HG03457 (cell line): ENCODE measurements at regions not wholly inside any gene's neighbourhood (a gene's known extent, or its start where the extent isn't known, plus 50 kb on each side); places are given as distances from the start of the nearest gene placed in this dataset.
"Not testable (repeated sequence)": the region's sequence is repeated elsewhere in the genome, so short reads cannot be mapped to it uniquely, and the experiment has no call there.

Experiments
- ATAC-seq: cut with Tn5 transposase; IDR thresholded peaks from one replicate; pipeline ENCODE4 v1.9.1; 2021; ENCODE audit warnings: moderate number of reproducible peaks; ENCODE audit not compliant: unreplicated experiment

DNA sequence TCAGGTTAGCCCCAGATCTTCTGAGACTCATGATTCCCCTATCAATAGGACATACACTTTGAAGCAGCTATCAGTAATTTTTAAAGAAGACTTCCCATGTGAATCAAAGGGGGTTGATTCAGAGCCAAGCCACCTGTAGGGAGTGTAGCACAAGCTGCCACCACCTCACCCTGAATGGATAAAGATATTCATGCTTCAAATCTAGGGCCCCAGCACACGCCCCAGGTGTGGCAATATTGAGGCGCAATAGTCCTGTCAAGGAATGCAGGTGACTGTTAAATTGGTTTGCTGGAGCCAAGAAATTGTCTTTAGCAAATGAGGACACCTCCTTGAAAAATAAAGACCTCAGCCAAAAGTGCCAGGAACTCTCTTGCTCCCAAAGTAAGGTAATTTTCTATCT is 404.4 kb downstream of the MAFB start:
- ATAC-seq = no peak

DNA sequence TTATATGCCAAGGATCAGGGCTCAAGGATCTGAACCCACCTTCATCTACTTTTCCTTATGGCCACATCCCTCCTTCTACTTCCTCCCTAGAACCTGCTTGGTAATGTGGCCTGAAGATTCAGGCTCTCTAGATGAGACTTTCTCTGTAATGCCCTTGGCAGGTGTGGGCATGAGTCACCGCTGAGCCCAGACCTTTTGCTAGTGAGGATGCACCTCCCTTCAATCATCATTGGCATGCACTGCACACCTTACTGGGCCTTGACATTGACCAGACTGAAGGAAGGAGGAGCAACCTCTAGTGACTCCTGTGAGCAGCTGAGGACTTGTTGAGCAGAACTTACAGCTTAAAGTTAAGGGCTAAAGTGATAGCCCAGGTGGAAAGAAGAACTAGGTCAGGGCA is 405.3 kb downstream of the MAFB start:
- ATAC-seq = no peak

DNA sequence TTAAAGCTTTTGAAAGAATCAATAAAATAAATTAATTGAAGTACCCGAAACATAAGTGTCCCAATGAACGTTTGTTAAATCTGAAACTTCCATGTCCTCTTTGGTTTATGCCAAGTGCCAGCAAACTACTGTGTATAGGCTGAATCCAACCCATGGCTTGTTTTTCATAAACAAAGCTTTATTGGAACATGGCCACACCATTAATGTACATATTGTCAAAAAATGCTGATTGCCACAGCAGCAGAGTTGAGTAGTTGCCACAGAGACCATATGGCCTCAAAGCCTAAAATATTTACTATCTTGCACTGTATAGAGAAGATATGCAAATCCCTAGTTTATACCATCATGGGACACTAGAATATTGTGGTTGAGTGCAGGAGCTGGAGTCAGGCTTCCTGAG is 406.1 kb downstream of the MAFB start:
- no peak for ATAC-seq

DNA sequence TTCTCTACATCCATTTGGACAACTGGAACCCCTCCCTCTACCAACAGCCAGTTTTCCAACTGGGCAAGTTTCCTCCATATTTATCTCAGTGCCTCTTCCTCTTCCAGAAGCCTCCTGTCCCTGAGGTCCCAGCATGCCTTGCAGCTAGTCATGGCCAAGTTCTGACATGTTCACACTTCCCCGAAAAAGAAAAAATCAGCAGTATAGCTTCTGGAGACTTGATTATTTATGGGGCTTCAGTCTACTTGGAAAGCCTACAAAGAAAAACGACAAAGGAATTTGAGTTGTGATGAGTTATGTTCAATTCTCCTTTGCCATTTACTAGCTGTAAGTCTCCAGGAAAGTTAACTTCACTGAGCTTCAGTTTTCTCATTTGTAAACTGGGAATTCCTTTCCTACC is 406.5 kb downstream of the MAFB start:
- ATAC-seq = no peak

DNA sequence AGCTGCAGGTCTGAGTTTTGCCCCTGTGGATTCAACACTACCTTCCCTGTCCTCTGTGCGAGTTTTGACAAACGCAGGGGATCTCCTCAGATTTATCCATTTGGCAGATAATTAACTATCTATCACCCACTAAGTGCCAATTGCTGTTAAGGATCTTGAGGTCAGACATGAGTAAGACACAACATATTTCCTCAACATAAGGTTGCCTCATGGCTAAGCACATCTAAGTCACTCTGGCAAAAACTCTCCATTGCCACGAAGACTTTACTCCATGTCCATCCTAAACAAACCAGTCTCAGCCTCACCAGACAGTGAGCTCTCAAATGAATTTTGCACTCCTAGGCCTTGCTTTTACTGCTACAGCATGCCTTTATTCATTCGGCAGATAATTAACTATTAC is 408.4 kb downstream of the MAFB start:
- ATAC-seq = no peak

DNA sequence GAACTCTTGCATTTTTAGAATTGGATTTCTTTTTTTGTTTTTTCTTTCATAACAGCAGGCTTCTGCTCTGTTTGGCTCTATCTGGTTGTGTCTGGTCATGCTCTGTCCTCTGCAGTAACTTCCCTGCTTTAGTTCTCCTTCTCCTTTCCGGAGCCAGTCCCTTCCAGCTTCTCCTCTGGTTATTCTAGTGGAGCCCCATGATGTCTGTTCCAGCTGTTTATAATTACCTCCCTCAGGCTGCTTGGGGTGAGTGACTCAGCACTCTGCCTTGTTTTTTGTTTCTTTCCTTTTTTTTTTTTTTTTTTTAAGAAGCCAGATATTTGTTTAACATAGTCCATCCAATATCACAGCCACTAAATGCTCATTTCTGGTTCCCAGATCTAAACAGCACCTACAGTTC is 409.6 kb downstream of the MAFB start:
- ATAC-seq = no peak

DNA sequence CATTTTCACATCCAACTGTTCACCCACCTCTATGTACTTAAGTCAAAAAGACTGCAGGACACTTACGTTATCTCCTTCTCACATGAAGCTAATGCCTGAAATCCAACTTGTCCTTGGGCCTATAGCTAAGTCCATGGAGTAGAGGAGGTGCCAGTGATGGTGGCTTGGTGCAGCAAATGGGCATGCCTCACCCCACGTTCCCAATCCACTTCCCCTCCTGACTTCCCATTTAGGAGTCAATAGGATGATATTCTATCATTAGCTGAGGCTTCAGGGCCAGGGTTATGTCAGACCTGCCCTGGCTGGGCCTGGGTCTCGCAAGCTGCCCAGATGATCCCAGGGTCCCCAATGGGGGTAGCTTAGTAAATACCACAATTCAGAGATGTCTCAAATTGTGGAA is 410.4 kb downstream of the MAFB start:
- ATAC-seq = no peak

DNA sequence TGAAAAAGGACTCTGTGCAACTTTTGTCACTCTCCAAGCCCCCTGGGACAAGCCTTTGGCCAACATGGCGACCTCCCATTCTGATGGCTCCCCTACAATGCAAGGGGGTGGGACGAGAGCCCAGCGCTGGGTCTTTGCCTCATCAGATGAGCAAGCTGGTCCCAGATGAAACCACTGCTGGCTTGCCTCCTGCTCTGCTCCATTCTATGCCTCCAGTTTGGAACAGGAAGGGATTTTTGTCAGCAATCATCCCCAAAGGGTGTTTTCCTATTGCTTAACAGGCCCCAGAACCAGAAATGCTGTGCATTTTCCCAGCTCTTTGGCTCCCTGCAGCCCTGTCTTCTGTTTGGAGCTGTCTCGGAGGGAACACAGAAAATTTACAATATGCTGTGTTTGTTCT is 412.7 kb downstream of the MAFB start:
- ATAC-seq = no peak

DNA sequence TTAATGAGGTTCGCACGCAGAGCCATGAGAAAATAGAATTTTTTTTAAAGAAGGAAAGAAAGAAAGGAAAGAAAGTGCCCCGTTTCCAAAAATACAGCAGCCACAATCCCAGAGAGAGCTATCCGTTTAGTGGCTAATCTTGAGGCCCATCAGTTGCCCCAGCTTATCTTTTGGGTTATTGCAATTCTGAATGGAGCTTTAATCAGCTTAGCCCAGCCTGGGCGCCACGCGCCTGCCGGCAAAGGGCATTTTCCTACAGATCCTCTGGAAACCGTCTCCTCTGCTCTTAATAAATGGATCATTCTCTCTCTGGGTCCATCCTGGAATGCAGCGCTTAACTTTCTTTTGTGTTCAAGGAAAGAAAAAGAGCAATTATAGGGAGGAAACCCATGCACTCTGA is 413.3 kb downstream of the MAFB start:
- no peak for ATAC-seq

DNA sequence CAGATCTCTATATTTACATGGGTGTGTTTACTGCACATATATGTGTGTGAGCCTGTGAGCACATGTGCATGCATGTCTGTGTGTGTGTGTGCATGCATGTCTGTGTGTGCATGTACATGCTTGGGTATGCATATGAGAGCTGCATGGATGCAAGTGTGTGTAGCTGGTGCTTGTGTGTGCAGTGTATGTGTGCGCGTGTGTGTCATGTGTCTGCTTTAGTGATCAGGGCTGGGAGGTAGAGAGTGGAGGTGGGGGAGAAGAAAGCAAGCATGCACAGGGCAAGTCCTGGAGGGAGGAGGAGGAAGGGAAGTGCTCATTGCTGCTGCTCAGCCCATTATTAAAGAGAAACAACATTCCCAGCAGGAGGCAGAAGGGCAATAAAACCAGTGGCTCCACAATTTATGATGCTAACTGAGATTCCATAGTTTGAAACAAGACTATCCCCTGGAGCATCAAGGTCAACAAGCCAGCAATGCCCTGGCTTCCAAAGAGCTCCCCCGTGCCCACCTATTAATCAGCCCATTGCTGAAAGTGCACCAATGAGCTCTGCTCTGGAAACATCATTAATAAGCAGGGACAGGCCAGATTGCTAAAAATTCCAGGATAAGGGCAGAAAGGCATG is 414.0 kb downstream of the MAFB start:
- no peak for ATAC-seq

DNA sequence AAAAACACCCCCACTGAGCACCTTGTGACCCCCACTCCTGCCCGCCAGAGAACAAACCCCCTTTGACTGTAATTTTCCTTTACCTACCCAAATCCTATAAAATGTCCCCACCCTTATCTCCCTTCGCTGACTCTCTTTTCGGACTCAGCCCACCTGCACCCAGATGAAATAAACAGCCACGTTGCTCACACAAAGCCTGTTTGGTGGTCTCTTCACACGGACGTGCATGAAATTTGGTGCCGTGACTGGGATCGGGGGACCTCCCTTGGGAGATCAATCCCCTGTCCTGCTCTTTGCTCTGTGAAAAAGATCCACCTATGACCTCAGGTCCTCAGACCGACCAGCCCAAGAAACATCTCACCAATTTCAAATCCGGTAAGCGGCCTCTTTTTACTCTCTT is 419.8 kb downstream of the MAFB start:
- ATAC-seq = not testable (repeated sequence)

DNA sequence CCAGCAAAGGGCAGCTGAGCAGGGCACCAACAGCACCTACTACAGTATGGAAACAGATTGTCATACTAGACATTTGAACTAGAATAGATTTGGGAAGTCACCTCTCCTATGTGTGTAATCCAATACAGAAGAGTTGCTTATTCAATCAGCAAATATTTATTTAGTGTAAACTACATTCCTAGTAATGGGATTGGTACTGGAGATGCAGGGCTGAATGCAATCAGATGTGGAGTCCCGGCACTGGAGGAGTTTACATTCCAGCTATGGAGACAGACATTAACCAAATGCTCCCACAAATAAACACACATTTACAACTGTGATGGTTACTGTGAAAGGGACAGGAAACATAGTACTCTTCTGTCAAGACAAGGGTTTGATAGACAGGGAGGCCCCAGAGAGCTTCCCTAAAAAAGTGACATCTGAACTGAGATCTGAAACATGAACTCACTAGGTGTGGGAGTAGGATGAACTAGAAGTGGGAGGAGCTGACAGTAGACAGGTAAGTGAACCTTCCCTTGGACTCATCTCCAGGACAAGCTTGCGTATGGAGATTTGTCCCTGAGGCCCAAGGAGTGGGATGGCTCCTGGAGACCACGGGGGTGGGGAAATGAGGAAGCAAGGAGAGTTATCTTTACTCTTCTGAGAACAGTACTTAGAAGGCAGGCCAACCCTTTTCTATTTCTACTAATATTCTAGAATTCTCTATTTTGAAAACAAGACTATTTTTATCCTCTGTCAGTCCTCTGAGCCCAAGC is 420.5 kb downstream of the MAFB start:
- no peak for ATAC-seq

DNA sequence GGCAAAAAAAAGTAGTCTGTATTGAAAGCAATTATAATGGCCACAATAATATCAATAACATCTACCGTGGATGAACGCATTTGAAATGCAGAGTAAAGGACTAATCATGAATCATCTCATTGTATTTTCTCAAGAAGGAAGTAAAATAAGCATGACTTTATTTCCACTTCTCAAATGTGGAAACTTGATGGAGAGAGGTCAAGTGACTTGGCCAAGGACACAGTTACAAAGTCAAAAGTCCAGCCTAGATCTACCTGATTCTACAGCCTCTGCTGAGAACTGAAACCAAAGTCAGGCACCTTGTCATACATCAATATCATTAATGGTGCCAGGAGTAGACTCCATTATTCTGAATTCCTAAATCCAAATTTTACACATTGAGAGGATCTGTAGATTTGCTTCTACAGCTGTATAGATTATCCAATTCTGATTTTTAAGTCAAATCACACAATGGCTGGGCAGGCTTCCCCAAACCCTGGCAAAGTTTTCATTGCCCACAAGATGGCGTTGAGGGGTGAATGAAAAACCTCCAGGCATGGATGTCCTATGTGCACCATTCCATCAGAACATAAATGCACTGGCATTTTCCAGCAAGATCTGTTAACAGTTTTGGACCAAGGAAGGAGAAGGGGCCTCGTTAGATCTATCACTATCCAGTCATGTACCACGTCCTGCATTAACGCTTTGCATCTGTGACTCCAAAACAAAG is 423.1 kb downstream of the MAFB start:
- no peak for ATAC-seq

DNA sequence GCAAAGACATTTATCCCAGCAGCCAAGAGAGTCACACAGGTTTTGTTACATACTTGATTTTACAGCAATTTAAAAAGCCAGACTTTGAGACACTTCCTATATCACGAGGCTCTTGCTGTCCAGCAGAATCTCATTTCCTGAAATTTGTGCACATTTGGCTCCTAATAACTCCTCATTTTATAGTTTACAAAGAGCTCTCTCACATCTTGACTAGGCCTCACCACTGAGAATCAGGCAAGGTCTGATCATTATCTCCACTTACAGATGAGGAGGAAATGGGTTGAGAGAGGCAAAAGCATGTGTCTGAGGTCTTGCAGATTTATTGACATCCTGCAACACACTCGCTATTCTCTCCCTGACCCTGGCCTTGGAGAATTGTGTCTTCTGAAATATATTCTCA is 426.8 kb downstream of the MAFB start:
- no peak for ATAC-seq

DNA sequence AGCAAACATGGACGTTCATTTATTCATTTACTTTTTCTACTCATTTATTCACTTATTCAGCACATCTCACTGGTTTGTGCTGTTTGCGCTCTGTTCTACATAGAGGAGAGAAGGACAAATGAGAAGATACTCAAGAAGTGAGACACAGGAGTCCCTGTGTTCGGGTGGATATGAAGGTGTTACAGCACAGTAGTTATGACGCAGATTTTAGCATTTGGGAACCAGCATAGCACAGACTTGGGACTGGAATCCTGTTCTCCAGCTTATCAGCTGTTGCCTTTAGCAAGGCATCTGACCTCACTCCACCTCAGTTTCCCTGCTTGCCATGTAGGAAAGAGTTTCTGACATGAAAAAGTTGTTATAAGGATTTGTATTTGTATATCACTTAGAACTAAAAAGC is 430.1 kb downstream of the MAFB start:
- ATAC-seq = no peak

DNA sequence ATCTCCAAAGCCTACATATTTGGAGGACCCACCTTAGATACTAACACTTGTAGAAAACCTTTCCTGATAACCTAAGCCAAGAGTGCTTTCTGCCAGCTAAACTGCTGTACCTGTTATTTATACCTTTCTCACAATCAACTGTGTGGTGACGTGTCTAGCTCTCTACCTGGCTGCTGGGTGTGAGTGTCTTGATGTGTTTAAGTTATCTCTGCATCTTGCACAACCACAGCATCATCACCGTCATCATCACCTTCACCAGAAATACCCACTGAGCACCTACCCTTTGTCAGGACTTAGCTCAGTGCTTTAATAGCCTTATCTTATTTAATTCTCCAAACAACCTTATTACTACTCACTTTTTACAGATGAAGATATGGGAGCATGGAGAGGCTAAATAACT is 431.3 kb downstream of the MAFB start:
- ATAC-seq = no peak

DNA sequence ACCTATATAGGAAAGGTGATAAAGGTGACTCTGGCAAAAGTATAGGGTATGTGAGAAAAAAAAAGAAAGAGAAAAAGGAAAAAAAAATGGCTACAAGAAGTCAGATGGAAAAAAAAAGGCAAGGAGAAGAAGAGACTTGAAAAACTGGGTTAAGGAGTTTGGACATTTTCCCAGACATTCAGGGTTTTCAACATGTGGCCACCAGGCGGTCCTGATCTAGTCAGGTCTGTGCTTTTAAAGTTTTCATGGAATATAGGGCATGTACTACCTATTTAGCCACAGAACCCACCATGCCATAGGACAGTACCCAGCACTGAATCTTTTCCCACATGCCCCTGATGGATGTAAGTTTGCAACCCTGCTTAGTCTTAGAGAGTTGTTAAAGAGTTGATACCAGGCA is 433.7 kb downstream of the MAFB start:
- ATAC-seq = no peak

DNA sequence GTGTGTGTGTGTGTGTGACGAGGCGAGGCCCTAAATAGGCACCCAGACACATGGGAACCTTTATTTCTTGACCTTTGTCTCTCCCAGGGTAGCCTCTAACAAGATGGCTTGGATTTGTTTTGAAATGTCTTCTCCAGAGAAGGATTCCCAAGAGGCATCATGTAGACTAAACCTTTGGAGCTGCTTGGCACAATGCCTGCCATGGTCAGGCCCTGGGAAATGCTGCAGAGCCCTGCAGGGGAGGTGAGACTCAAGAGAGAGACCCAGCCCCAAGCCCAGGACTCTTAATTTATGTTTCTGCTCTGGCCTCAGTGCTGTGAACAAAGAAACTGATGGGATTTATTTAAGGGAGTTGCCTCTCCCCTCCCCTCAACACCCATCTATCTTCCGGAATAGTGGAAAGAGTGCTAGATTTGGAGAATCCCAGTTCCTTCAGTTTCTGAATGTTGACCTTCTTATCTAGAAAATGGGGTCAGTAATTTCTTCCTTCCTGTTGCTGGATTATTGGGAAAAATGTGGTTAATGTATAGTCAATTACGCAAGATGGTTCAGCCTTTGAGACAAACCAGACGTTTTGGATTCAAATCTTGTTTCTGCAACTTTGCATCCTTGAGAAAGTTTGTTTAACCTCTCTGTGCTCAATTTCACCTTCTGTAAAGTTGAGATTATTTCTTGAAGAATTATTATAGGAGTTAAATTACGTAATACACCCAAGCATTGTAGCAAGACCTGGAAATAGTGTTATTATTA is 434.8 kb downstream of the MAFB start:
- ATAC-seq = no peak

DNA sequence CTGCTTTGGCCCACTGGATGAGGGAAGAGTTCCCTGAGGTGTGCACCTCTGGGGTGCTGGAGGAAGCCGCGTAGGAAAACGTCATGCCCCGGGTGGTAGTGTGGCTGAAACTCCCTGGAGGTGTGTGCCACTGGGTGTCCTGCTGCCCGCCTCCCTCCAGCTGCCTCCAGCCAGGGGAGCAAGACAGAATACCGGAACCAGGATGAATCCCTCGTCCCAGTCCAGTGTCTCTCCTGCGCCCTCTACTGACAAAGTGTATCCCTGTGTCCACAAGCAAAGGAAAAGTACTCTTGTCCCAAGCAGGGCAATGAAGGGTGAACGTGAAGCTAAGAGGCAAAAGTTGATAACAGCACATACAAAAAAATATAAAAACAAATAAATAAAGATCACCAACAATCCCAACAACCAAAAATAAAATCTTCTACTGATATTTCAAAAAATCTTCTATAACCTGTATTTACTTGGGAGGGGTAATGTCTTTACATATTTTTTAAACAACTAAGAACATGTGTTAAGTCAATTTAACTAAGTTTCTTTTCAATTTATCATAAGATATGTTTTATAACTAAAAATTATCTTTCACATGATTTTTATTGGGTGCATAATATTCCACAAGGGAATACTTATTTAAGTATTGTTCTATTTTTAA is 437.6 kb downstream of the MAFB start:
- ATAC-seq = no peak

DNA sequence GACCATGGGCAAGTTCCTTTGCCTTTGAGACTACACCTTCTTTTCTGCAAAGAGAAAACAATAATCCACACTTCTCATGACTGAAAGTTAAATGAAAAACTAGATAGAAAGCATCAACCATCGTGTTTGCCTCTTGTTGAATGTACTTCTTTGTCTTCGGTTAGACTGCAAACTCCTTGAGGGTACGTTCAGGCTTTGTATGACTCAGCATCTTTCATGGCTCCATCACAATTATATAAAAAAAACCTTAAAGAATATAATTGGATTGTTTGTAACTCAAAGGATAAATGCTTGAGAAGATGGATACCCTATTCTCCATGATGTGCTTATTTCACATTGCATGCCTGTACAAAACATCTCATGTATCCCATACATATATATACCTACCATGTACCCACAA is 439.2 kb downstream of the MAFB start:
- ATAC-seq = no peak

DNA sequence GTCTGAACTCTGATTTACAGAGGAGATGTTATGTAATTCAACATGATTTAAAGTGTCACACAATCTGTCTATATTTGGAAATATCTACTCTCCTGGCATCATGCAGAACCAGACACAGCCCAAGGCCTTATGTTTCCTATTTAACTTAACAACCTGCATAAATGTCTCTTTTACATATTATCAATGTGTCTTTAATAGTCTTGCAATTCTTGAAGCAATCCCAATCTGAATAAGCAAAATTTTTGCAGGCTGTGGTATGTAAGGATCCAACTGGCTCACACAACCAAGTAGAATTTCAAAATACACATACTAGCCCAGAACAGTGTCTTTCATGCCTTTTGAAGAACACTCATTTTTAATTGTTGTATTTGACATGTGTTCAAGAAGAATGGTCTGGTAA is 443.2 kb downstream of the MAFB start:
- ATAC-seq = no peak
